HCT116 (cell line): ENCODE measurements at regions not wholly inside any gene's neighbourhood (a gene's known extent, or its start where the extent isn't known, plus 50 kb on each side); places are given as distances from the start of the nearest gene placed in this dataset.
"Not testable (repeated sequence)": the region's sequence is repeated elsewhere in the genome, so short reads cannot be mapped to it uniquely, and the experiment has no call there.

Source experiments
- ATAC-seq: fragments of 200-7000 bp; cut with Tn5 transposase; 2 replicates; pipeline ENCODE4 v1.9.1; 2020; ENCODE audit warnings: mild to moderate bottlenecking, moderate library complexity
- BruUV-seq: library from RNA; stranded (reverse); fragments of 400-500 nt; replicated peaks from 2 replicates; lab custom pipeline; 2021; lab: Mats Ljungman, UMichigan
- CTCF ChIA-PET: fragments of 300-600 bp; sonication (Branson Sonifier 250); formaldehyde crosslinking; loops from one replicate; lab custom pipeline; 2021; ENCODE audit warnings: antibody characterized with exemption; lab: Charles Lee
- POLR2A ChIA-PET: fragments of 300-600, 350-600 bp; sonication (Branson Sonifier 250); formaldehyde crosslinking; loops from one replicate; lab custom pipeline; 2021; ENCODE audit warnings: antibody characterized with exemption; lab: Charles Lee
- RAD21 ChIA-PET, 2 experiments: fragments of 300-600 bp; sonication (Branson Sonifier 250); formaldehyde crosslinking; loops; one replicate each; lab custom pipeline; 2023; ENCODE audit warnings: low total read pairs in 2 of 2; ENCODE audit not compliant: uncharacterized antibody in 2 of 2, unreplicated experiment in 2 of 2, low non-redundant PET in 1 of 2; lab: Charles Lee
- DNase-seq: peaks from one replicate; pipeline ENCODE4 v3.0.0-alpha.2; 2010; ENCODE audit warnings: low read depth, low spot score
- H2AFZ ChIP-seq: fragments of 200-600 bp; shearing (Covaris generic), sonication (generic); 2 replicates; pipeline ENCODE4 v1.6.1; 2017; ENCODE audit warnings: low read depth, mixed run types, mixed read lengths, antibody characterized with exemption, low read length; ENCODE audit not compliant: poor library complexity, severe bottlenecking
- H3K27ac ChIP-seq: 2 replicates; pipeline ENCODE4 v1.5.1; 2012; ENCODE audit warnings: low read depth, low read length
- H3K27me3 ChIP-seq: fragments of 200-600 bp; sonication (generic); 2 replicates; pipeline ENCODE4 v1.6.1; 2016; ENCODE audit warnings: mixed run types, low read length, mixed read lengths; ENCODE audit not compliant: insufficient read depth
- H3K36me3 ChIP-seq, 2 experiments: fragments of 200-500 bp in 1 of 2; fragments of 200-600 bp in 1 of 2; sonication (Bioruptor generic) in 1 of 2; sonication (generic) in 1 of 2; 2 replicates each; pipeline versions ENCODE4 v1.5.1 to v1.6.1; 2014 to 2016; ENCODE audit warnings: low read length in 2 of 2, inconsistent platforms in 1 of 2, mixed read lengths in 1 of 2, mixed run types in 1 of 2; ENCODE audit not compliant: insufficient read depth in 2 of 2, control insufficient read depth in 1 of 2
- H3K4me1 ChIP-seq, 2 experiments: fragments of 200-600 bp in 1 of 2; sonication (generic) in 1 of 2; 2 replicates each; pipeline versions ENCODE4 v1.5.1 to v1.6.1; 2012 to 2017; ENCODE audit warnings: low read length in 2 of 2, inconsistent platforms in 1 of 2, mild to moderate bottlenecking in 1 of 2, mixed read lengths in 1 of 2, mixed run types in 1 of 2, moderate library complexity in 1 of 2; ENCODE audit not compliant: insufficient read depth in 2 of 2, control insufficient read depth in 1 of 2
- H3K4me2 ChIP-seq: fragments of 200-600 bp; sonication (generic); 2 replicates; pipeline ENCODE4 v1.6.1; 2017; ENCODE audit warnings: mixed run types, low read length, mixed read lengths
- H3K4me3 ChIP-seq, 2 experiments: fragments of 200-600 bp in 1 of 2; sonication (generic) in 1 of 2; replicated peaks in 1 of 2; 2 replicates each; pipeline ENCODE4 v1.5.1; 2011 to 2016; ENCODE audit warnings: low read length in 2 of 2, control low read depth in 1 of 2, low read depth in 1 of 2, mild to moderate bottlenecking in 1 of 2, mixed read lengths in 1 of 2, mixed run types in 1 of 2
- H3K79me2 ChIP-seq: fragments of 200-600 bp; sonication (generic); 2 replicates; pipeline ENCODE4 v1.6.1; 2017; ENCODE audit warnings: mild to moderate bottlenecking, mixed run types, low read length, moderate library complexity, mixed read lengths; ENCODE audit not compliant: insufficient read depth
- H3K9ac ChIP-seq: fragments of 200-600 bp; sonication (generic); 2 replicates; pipeline ENCODE4 v1.6.1; 2016; ENCODE audit warnings: low read length, mixed read lengths
- H3K9me2 ChIP-seq: fragments of 200-600 bp; sonication (generic), shearing (Covaris generic); 2 replicates; pipeline ENCODE4 v1.6.1; 2017; ENCODE audit warnings: mixed run types, mild to moderate bottlenecking, moderate library complexity; ENCODE audit not compliant: insufficient read depth
- H3K9me3 ChIP-seq, 2 experiments: fragments of 200-500 bp in 1 of 2; fragments of 200-600 bp in 1 of 2; sonication (Bioruptor generic) in 1 of 2; sonication (generic) in 1 of 2; 2 replicates each; pipeline ENCODE4 v1.6.1; 2014 to 2017; ENCODE audit warnings: low read length in 2 of 2, mixed read lengths in 2 of 2, inconsistent platforms in 1 of 2, low read depth in 1 of 2, mild to moderate bottlenecking in 1 of 2, mixed run types in 1 of 2, moderate library complexity in 1 of 2; ENCODE audit not compliant: control insufficient read depth in 1 of 2, insufficient read depth in 1 of 2
- H4K20me1 ChIP-seq: fragments of 200-600 bp; sonication (generic), shearing (Covaris generic); 2 replicates; pipeline ENCODE4 v1.6.1; 2017; ENCODE audit warnings: mixed run types, mild to moderate bottlenecking, moderate library complexity; ENCODE audit not compliant: insufficient read depth
- CEBPB ChIP-seq: IDR thresholded peaks from 2 replicates; pipeline ENCODE4 v1.6.1; 2012; ENCODE audit warnings: low read depth
- ELF1 ChIP-seq: IDR thresholded peaks from 2 replicates; pipeline ENCODE4 v1.6.1; 2012; ENCODE audit warnings: low read depth, borderline replicate concordance
- FOSL1 ChIP-seq: IDR thresholded peaks from 2 replicates; pipeline ENCODE4 v1.6.1; 2012; ENCODE audit warnings: low read depth
- intact Hi-C: fragments of 100-400 bp; cut with micrococcal nuclease; formaldehyde crosslinking; loops from 2 replicates; pipeline ENCODE4 v1.10.0; 2022
- TF ChIP-seq, protein P1 (sequence below), 3 experiments: fragments of 200-600 bp in 1 of 3; sonication (generic) in 1 of 3; IDR thresholded peaks in 2 of 3; conservative IDR thresholded peaks in 1 of 3; 2 replicates each; pipeline ENCODE4 v1.5.1; 2012 to 2017; ENCODE audit warnings: low read depth in 2 of 3, low read length in 2 of 3, antibody characterized with exemption in 1 of 3, borderline replicate concordance in 1 of 3, control low read depth in 1 of 3, mild to moderate bottlenecking in 1 of 3, mixed read lengths in 1 of 3, mixed run types in 1 of 3, moderate library complexity in 1 of 3; ENCODE audit not compliant: insufficient read depth in 1 of 3

DNA sequence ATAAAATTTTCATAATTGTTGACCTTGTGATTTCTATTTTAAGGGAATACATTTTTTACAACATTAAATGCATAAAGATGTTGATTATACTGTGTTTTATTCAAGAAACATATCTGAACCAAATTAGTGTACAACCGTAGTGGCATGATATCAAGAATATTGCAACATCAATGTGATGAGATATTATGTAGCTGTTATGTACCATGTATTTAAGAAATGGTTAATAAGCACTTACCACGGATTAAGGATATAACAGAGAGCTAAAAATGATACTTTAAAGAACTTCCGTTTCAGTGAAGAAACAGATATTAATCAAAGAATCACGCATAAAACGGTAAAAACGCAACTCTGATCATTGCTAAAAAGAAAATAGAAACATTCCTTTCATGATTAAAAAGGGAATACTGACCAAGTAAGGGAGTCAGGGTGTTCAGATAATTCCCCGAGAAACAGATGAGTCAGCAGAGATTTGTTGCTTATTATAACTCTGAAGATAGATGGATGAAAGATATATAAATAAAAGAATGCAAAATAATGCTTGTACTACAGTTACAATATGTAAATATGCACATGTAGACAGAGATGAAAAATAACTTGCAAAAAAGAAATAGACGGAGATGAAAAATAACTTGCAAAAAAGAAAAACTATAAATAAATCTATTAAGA is 281.9 kb upstream of the MAF start:
- no peak overlapping the region for H3K27ac ChIP-seq
- no peaks in the 10 kb centered on the region for H3K79me2 ChIP-seq
- DNase-seq (no peak), ATAC-seq (no peak)
- peaks cover 40 to 48% of the 10 kb centered on the region in 2 experiments; a peak in 3 of 4 replicates for H3K9me3 ChIP-seq
- no peak overlapping the region for H3K4me2 ChIP-seq
- H4K20me1 ChIP-seq: no peaks in the 10 kb centered on the region
- H3K27me3 ChIP-seq: no peaks in the 10 kb centered on the region
- H3K36me3 ChIP-seq: no peaks in the 10 kb centered on the region
- RAD21 ChIA-PET: no interaction called here
- no peaks in the 10 kb centered on the region for H3K9me2 ChIP-seq
- intact Hi-C loops: no loop called here
- no peak overlapping the region for H3K4me3 ChIP-seq
- CTCF ChIA-PET: no interaction called here
- H3K9ac ChIP-seq: no peak overlapping the region
- TF ChIP-seq, protein P1, sequence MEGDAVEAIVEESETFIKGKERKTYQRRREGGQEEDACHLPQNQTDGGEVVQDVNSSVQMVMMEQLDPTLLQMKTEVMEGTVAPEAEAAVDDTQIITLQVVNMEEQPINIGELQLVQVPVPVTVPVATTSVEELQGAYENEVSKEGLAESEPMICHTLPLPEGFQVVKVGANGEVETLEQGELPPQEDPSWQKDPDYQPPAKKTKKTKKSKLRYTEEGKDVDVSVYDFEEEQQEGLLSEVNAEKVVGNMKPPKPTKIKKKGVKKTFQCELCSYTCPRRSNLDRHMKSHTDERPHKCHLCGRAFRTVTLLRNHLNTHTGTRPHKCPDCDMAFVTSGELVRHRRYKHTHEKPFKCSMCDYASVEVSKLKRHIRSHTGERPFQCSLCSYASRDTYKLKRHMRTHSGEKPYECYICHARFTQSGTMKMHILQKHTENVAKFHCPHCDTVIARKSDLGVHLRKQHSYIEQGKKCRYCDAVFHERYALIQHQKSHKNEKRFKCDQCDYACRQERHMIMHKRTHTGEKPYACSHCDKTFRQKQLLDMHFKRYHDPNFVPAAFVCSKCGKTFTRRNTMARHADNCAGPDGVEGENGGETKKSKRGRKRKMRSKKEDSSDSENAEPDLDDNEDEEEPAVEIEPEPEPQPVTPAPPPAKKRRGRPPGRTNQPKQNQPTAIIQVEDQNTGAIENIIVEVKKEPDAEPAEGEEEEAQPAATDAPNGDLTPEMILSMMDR (IDR thresholded peaks at IDR 0.05 in 2 of 3, conservative IDR thresholded peaks at IDR 0.05 in 1 of 3; ENCODE audit: borderline replicate concordance in 1 of 3, insufficient read depth in 1 of 3, low read depth in 2 of 3, low read length in 2 of 3): no peak
- TF ChIP-seq ELF1: no peak
- no peak for TF ChIP-seq CEBPB
- TF ChIP-seq FOSL1: no peak
- H2AFZ ChIP-seq: no peak overlapping the region
- BruUV-seq: no TSS peak
- H3K4me1 ChIP-seq: no peaks in the 10 kb centered on the region
- POLR2A ChIA-PET: no interaction called here

GRCh38 chr16:79881107-79881506 is 280.6 kb upstream of the MAF start:
- H3K4me3 ChIP-seq, ATAC-seq, POLR2A ChIA-PET, CTCF ChIA-PET, H3K27ac ChIP-seq, H3K4me2 ChIP-seq, H3K79me2 ChIP-seq, BruUV-seq, H3K27me3 ChIP-seq, RAD21 ChIA-PET, H4K20me1 ChIP-seq, H3K36me3 ChIP-seq, H3K9ac ChIP-seq, DNase-seq, H3K9me2 ChIP-seq, H3K4me1 ChIP-seq, intact Hi-C loops, H2AFZ ChIP-seq: not testable (repeated sequence)
- peaks cover 41 to 54% of the 10 kb centered on the region in 2 experiments; a peak in 3 of 4 replicates for H3K9me3 ChIP-seq
